ENCODE measurements at regions not wholly inside any gene's neighbourhood (a gene's known extent, or its start where the extent isn't known, plus 50 kb on each side); places are given as distances from the start of the nearest gene placed in this dataset.

GRCh38 chr16:52617591-52617990 lies 70.6 kb upstream of the TOX3 start:
- H3K36me3 Mint-ChIP-seq (ENCODE audit: low read depth): no peaks in the 10 kb centered on the region; the same call in 2 of the 3 replicates
- no peak for ATAC-seq

More at GRCh38 chr16:52617591-52617990, 70.6 kb upstream of the TOX3 start:
- Mint-ChIP-seq H3K4me1 (peaks cover 3% of the 10 kb centered on the region; the same call in 1 of the 3 replicates), H3K4me3 (no peak overlapping the region), H3K9me3 (no peaks in the 10 kb centered on the region; the same call in 2 of the 3 replicates), H3K27ac (no peak overlapping the region), H3K27me3 (ENCODE audit: insufficient read depth, low read depth, poor library complexity) (no peaks in the 10 kb centered on the region)
- no peak overlapping the region for H2AFZ ChIP-seq
- no peak for TF ChIP-seq ZNF462 (CRISPR knock-in tag; IDR thresholded peaks at IDR 0.05)
- TF ChIP-seq NANOG (IDR thresholded peaks at IDR 0.05; ENCODE audit: borderline replicate concordance): no peak
- TF ChIP-seq POLR2AphosphoS5 (IDR thresholded peaks at IDR 0.05; ENCODE audit: low read depth): no peak
- TF ChIP-seq EZH2phosphoT487 (IDR thresholded peaks at IDR 0.05; ENCODE audit: unreplicated experiment): no peak
- TF ChIP-seq STAT1 (IDR thresholded peaks at IDR 0.05; ENCODE audit: unreplicated experiment): no peak
- no peak for TF ChIP-seq EZH2 (IDR thresholded peaks at IDR 0.05; ENCODE audit: low read depth, unreplicated experiment)
- no peak for TF ChIP-seq ETS1 (IDR thresholded peaks at IDR 0.05)
- no peak for TF ChIP-seq ZNF114 (CRISPR knock-in tag; IDR thresholded peaks at IDR 0.05)
- no peak for TF ChIP-seq REST (IDR thresholded peaks at IDR 0.05; ENCODE audit: unreplicated experiment)
- TF ChIP-seq JUNB (IDR thresholded peaks at IDR 0.05; ENCODE audit: unreplicated experiment): no peak
- no peak for TF ChIP-seq ZNF331 (CRISPR knock-in tag; IDR thresholded peaks at IDR 0.05; ENCODE audit: low read depth)
- no peak for TF ChIP-seq CTCF (conservative IDR thresholded peaks at IDR 0.05; ENCODE audit: low read depth in 2 of 2)
- TF ChIP-seq CREB1 (CRISPR knock-in tag; IDR thresholded peaks at IDR 0.05; ENCODE audit: low read depth): no peak
- H3K4me1 ChIP-seq (ENCODE audit: insufficient read depth): no peaks in the 10 kb centered on the region; the same call in 1 of the 2 replicates
- no peaks in the 10 kb centered on the region for H4K20me1 ChIP-seq (replicated peaks; ENCODE audit: insufficient read depth)
- no peak overlapping the region for H3K27ac ChIP-seq (ENCODE audit: low read depth)
- H3K79me2 ChIP-seq (replicated peaks; ENCODE audit: insufficient read depth): no peaks in the 10 kb centered on the region
- H3K9me2 ChIP-seq (ENCODE audit: insufficient read depth): no peaks in the 10 kb centered on the region; the same call in 1 of the 2 replicates
- H3K4me3 ChIP-seq: no peak overlapping the region
- no peaks in the 10 kb centered on the region for H3F3A ChIP-seq (replicated peaks; ENCODE audit: low read depth)
- no peaks in the 10 kb centered on the region for H3K36me3 ChIP-seq (ENCODE audit: insufficient read depth)
- no peaks in the 10 kb centered on the region for H3K27me3 ChIP-seq (ENCODE audit: insufficient read depth)
- no peak for DNase-seq (ENCODE audit: low spot score)
- H3K4me2 ChIP-seq: no peak overlapping the region

Data from GM23338 (cell line).